ENCODE measurements at regions not wholly inside any gene's neighbourhood (a gene's known extent, or its start where the extent isn't known, plus 50 kb on each side); places are given as distances from the start of the nearest gene placed in this dataset.

DNA sequence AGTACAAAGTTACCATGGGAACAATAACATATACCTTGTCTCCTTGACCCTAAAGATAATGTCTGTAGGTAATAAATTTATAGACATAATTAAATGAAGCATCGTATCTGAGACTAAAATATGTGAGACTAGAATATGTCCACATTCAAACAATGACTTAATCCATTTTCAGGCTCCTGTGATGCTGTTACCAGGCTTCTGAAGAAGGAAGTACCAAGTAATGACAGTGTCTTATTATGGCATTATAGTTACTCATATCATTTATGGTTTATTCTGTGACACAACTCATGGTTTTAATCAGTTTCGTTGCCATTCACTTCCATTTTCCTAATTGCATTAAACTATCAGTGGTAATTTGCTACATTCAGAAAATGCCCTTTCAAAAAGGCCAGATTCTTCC, 100.6 kb upstream of the GPM6B start:
- TF ChIP-seq CTCF (IDR thresholded peaks at IDR 0.05) (no peak), SIN3A (IDR thresholded peaks at IDR 0.05; ENCODE audit: borderline replicate concordance, insufficient read depth, low read depth, low read length) (no peak), POLR2AphosphoS5 (IDR thresholded peaks at IDR 0.05; ENCODE audit: low read depth, low read length) (no peak), TCF7L2 (IDR thresholded peaks at IDR 0.05; ENCODE audit: low read depth, low read length) (no peak)
- TF ChIP-seq, protein P1, sequence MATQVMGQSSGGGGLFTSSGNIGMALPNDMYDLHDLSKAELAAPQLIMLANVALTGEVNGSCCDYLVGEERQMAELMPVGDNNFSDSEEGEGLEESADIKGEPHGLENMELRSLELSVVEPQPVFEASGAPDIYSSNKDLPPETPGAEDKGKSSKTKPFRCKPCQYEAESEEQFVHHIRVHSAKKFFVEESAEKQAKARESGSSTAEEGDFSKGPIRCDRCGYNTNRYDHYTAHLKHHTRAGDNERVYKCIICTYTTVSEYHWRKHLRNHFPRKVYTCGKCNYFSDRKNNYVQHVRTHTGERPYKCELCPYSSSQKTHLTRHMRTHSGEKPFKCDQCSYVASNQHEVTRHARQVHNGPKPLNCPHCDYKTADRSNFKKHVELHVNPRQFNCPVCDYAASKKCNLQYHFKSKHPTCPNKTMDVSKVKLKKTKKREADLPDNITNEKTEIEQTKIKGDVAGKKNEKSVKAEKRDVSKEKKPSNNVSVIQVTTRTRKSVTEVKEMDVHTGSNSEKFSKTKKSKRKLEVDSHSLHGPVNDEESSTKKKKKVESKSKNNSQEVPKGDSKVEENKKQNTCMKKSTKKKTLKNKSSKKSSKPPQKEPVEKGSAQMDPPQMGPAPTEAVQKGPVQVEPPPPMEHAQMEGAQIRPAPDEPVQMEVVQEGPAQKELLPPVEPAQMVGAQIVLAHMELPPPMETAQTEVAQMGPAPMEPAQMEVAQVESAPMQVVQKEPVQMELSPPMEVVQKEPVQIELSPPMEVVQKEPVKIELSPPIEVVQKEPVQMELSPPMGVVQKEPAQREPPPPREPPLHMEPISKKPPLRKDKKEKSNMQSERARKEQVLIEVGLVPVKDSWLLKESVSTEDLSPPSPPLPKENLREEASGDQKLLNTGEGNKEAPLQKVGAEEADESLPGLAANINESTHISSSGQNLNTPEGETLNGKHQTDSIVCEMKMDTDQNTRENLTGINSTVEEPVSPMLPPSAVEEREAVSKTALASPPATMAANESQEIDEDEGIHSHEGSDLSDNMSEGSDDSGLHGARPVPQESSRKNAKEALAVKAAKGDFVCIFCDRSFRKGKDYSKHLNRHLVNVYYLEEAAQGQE (IDR thresholded peaks at IDR 0.05; ENCODE audit: insufficient read depth in 1 of 2, low read depth in 2 of 2, low read length in 1 of 2): no peak
